Progenitor cell of endocrine pancreas (in vitro differentiated cells): ENCODE measurements at regions not wholly inside any gene's neighbourhood (a gene's known extent, or its start where the extent isn't known, plus 50 kb on each side); places are given as distances from the start of the nearest gene placed in this dataset.

Experiments used
- DNase-seq: peaks from one replicate; pipeline ENCODE4 v3.0.0; 2021; ENCODE audit warnings: low spot score; ENCODE audit not compliant: unreplicated experiment
- H3K27ac Mint-ChIP-seq: 2 replicates; pipeline ENCODE4 v1.8.0; 2021; ENCODE audit warnings: mild to moderate bottlenecking, moderate library complexity, mixed read lengths
- H3K27me3 Mint-ChIP-seq: 2 replicates; pipeline ENCODE4 v1.8.0; 2021; ENCODE audit warnings: mixed read lengths
- H3K36me3 Mint-ChIP-seq: 2 replicates; pipeline ENCODE4 v1.8.0; 2022; ENCODE audit warnings: mixed read lengths; ENCODE audit not compliant: insufficient read depth
- H3K4me1 Mint-ChIP-seq: 2 replicates; pipeline ENCODE4 v1.8.0; 2021; ENCODE audit warnings: low read depth, mixed read lengths
- H3K4me3 Mint-ChIP-seq: 2 replicates; pipeline ENCODE4 v1.8.0; 2021; ENCODE audit warnings: low read depth, mild to moderate bottlenecking, moderate library complexity, mixed read lengths
- H3K9me3 Mint-ChIP-seq: 2 replicates; pipeline ENCODE4 v1.8.0; 2021; ENCODE audit warnings: low read depth, mixed read lengths
- CTCF ChIP-seq: fragments of 200-600 bp; sonication (generic); IDR thresholded peaks from one replicate; pipeline ENCODE4 v1.5.0; 2021; ENCODE audit warnings: antibody characterized with exemption, mild to moderate bottlenecking; ENCODE audit not compliant: unreplicated experiment

DNA sequence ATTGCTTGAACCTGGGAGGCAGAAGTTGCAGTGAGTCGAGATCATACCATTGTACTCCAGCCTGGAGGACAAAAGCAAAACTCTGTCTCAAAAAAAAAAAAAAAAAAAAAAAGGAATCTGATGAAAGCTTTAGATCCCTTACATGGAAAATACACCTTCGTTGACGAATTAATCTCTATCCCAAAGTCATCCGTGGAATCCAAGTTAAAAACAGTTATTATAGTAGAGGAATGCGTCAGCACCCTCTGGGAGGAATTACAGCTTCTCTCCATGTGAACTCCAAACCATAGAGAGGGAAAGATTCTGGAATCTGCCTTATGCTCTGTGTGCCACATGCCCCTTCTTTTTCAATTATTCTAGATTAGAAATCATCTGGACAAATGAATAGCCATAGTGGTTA is 192.3 kb upstream of the C2CD4B start:
- Mint-ChIP-seq H3K4me3 (no peak overlapping the region), H3K27ac (no peak overlapping the region), H3K9me3 (no peaks in the 10 kb centered on the region), H3K4me1 (no peaks in the 10 kb centered on the region), H3K27me3 (peaks cover 10% of the 10 kb centered on the region), H3K36me3 (no peaks in the 10 kb centered on the region)
- no peak for TF ChIP-seq CTCF
- DNase-seq = no peak

- TF ChIP-seq CTCF = no peak
- no peaks in the 10 kb centered on the region for H3K9me3 Mint-ChIP-seq
- H3K27me3 Mint-ChIP-seq = peaks cover 3% of the 10 kb centered on the region
- H3K4me1 Mint-ChIP-seq = no peaks in the 10 kb centered on the region
- no peak for DNase-seq
- H3K4me3 Mint-ChIP-seq = no peak overlapping the region
- no peaks in the 10 kb centered on the region for H3K36me3 Mint-ChIP-seq
- peak overlapping the region; percentile 53 for H3K27ac Mint-ChIP-seq
Observed at GRCh38 chr15:62359416-62359815, 194.3 kb upstream of the C2CD4B start.

DNA sequence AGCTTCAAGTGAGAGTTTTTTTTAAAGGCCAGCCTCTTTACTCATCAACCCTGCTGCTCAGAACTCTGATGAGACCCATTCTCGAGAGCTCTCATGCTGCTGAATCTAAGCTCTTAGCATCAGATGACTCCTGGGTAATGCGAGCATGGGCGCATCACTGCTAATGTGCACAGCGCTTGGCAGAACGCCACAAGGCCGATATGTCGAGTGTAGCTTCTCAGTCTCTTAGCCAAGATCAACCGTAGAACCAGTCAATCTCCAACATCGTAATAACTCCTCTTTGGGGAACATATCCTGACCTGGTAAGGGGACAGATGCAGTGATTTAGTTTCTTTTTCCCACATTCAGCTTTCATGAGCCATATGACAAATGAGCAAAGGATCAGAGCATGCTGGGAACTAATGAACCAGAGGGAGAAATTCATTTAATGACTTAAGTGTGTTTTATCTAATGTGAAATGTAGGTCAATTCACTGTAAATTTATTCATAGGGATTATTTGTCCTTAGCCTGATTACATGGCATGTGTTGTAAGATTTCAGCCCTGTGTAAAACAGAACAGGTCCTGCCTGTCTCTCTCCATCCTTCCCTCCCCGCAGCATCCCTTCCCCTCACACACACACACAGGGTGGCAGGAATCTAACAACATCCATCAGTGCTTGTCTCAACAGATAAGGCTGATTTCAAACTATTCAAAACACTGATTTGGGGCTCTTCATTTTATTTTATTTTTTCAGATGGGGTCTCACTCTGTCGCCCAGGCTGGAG is 195.4 kb upstream of the C2CD4B start:
- no peak for DNase-seq
- Mint-ChIP-seq H3K27ac (no peak overlapping the region), H3K36me3 (no peaks in the 10 kb centered on the region), H3K4me1 (no peaks in the 10 kb centered on the region), H3K9me3 (no peaks in the 10 kb centered on the region), H3K27me3 (peaks cover 3% of the 10 kb centered on the region), H3K4me3 (no peak overlapping the region)
- no peak for TF ChIP-seq CTCF

- no peak for TF ChIP-seq CTCF
- no peaks in the 10 kb centered on the region for H3K36me3 Mint-ChIP-seq
- no peaks in the 10 kb centered on the region for H3K4me1 Mint-ChIP-seq
- no peak for DNase-seq
- no peaks in the 10 kb centered on the region for H3K9me3 Mint-ChIP-seq
- H3K27me3 Mint-ChIP-seq = peaks cover 3% of the 10 kb centered on the region
- no peak overlapping the region for H3K27ac Mint-ChIP-seq
- no peak overlapping the region for H3K4me3 Mint-ChIP-seq
Observed at GRCh38 chr15:62362144-62362543, 197.1 kb upstream of the C2CD4B start.

DNA sequence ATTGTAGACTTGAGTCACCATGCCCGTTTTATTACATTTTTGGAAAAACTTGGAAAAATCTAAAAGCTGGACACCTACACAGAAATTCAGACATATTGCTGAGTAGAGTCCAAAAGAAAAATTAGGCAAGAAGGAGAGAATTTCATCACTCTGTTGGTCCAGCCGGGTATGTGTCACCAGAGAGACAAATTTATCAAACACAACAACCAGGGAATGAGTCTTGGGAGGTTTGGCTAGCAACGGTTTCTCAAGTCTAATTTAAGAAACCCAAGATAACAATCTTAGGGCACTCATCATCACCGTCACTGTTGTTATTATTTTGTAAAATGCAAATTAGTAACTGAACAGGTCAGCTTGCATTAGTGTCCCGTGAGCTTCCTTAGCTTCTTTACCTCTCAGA is 197.5 kb upstream of the C2CD4B start:
- Mint-ChIP-seq H3K9me3 (no peaks in the 10 kb centered on the region), H3K4me1 (no peaks in the 10 kb centered on the region), H3K4me3 (no peak overlapping the region), H3K36me3 (no peaks in the 10 kb centered on the region), H3K27ac (no peak overlapping the region), H3K27me3 (peaks cover 3% of the 10 kb centered on the region)
- no peak for DNase-seq
- TF ChIP-seq CTCF = no peak
